Right lobe of liver (tissue), 6 donors: ENCODE measurements at regions not wholly inside any gene's neighbourhood (a gene's known extent, or its start where the extent isn't known, plus 50 kb on each side); places are given as distances from the start of the nearest gene placed in this dataset.
"Not testable (repeated sequence)": the region's sequence is repeated elsewhere in the genome, so short reads cannot be mapped to it uniquely, and the experiment has no call there.

Experiments
- ATAC-seq, 4 donors: fragments of 200-7000 bp; cut with Tn5 transposase; one replicate each; pipeline ENCODE4 v1.9.1; 2020; ENCODE audit warnings: mild to moderate bottlenecking in 4 of 4, moderate library complexity in 4 of 4
- DNase-seq, 3 donors: peaks; one replicate each; pipeline ENCODE4 v3.0.0-alpha.2; 2020
- H3K27ac ChIP-seq, 3 donors: fragments of 200-600 bp; one replicate each; pipeline ENCODE4 v1.8.0; 2022
- H3K27me3 ChIP-seq, 2 donors: fragments of 200-600 bp; one replicate each; pipeline ENCODE4 v1.8.0; 2022
- H3K36me3 ChIP-seq, 4 donors: fragments of 200-600 bp; sonication (generic) in 1 of 4; one replicate each; pipeline versions ENCODE4 v1.5.1 to v1.8.0; 2017 to 2022; ENCODE audit warnings: control low read depth in 1 of 4
- H3K4me1 ChIP-seq, 4 donors: fragments of 200-600 bp; sonication (generic) in 1 of 4; one replicate each; pipeline versions ENCODE4 v1.5.1 to v1.8.0; 2017 to 2022; ENCODE audit warnings: control low read depth in 1 of 4
- H3K4me3 ChIP-seq, 3 donors: fragments of 200-600 bp; one replicate each; pipeline ENCODE4 v1.8.0; 2022
- H3K9me3 ChIP-seq, 4 donors: fragments of 200-600 bp; sonication (generic) in 1 of 4; one replicate each; pipeline versions ENCODE4 v1.5.1 to v1.8.0; 2017 to 2022; ENCODE audit warnings: control low read depth in 1 of 4
- POLR2A ChIP-seq: fragments of 450-650 bp; IDR thresholded peaks from one replicate; pipeline ENCODE4 v1.6.1; 2017; ENCODE audit warnings: antibody characterized with exemption, mild to moderate bottlenecking
- WGBS: methylation state at CpG from one replicate; pipeline ENCODE4 v1.1.6; 2018; ENCODE audit warnings: low coverage, low lambda C conversion rate; ENCODE audit not compliant: insufficient coverage; ENCODE audit errors: missing lambda C conversion rate; 5-methylcytosine and 5-hydroxymethylcytosine counted together
- intact Hi-C, 2 donors: fragments of 100-400 bp; cut with DNase I; formaldehyde crosslinking; loops; one replicate each; pipeline versions ENCODE4 v1.11.2 to v1.14.1; 2022
- TF ChIP-seq, protein P1 (sequence below), 4 donors: fragments of 200-600 bp in 3 of 4; fragments of 450-650 bp in 1 of 4; IDR thresholded peaks; one replicate each; pipeline versions ENCODE4 v1.5.1 to v1.8.0; 2016 to 2022; ENCODE audit warnings: antibody characterized with exemption in 4 of 4, mild to moderate bottlenecking in 2 of 4
- donor health status: DM: no; HTN: yes; CAD: no.
- donor health status: DM: no; HTN: no; CAD: no.
- donor health status: DM: no; HTN: no; CAD: no.
- donor health status: DM: no; HTN: yes; CAD: no.
- donor health status: DM: no; HTN: yes; CAD: no.

DNA sequence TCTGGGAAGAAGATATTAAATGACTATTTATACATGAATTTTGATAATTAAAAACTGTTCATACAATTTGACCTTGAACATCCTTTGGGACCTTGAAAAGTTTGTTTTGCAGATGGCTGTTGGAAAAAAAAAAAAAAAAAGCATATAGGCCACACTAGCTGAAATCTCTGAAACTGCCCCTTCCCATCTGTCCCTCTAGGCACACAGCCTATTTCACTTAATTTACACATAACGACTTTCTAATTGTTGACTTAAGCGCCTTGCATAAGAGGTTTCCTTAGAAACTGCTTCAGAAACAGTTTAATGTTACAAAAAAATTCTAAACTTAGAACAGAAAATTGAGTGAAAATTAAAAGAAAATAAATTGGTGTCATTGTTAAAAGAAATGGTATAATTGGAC lies 131.0 kb downstream of the COX18 start:
- Histone ChIP-seq H3K36me3 (no peaks in the 10 kb centered on the region), H3K27ac (no peak overlapping the region), H3K4me3 (no peak overlapping the region), H3K27me3 (no peaks in the 10 kb centered on the region), H3K9me3 (no peaks in the 10 kb centered on the region), H3K4me1 (no peaks in the 10 kb centered on the region)
- DNase-seq (no peak), ATAC-seq (no peak)
- 76% methylated on average over 2 of the region's 2 CpGs for WGBS
- intact Hi-C loops: no loop called here
- TF ChIP-seq, protein P1, sequence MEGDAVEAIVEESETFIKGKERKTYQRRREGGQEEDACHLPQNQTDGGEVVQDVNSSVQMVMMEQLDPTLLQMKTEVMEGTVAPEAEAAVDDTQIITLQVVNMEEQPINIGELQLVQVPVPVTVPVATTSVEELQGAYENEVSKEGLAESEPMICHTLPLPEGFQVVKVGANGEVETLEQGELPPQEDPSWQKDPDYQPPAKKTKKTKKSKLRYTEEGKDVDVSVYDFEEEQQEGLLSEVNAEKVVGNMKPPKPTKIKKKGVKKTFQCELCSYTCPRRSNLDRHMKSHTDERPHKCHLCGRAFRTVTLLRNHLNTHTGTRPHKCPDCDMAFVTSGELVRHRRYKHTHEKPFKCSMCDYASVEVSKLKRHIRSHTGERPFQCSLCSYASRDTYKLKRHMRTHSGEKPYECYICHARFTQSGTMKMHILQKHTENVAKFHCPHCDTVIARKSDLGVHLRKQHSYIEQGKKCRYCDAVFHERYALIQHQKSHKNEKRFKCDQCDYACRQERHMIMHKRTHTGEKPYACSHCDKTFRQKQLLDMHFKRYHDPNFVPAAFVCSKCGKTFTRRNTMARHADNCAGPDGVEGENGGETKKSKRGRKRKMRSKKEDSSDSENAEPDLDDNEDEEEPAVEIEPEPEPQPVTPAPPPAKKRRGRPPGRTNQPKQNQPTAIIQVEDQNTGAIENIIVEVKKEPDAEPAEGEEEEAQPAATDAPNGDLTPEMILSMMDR (IDR thresholded peaks at IDR 0.05): no peak
- TF ChIP-seq POLR2A: no peak

DNA sequence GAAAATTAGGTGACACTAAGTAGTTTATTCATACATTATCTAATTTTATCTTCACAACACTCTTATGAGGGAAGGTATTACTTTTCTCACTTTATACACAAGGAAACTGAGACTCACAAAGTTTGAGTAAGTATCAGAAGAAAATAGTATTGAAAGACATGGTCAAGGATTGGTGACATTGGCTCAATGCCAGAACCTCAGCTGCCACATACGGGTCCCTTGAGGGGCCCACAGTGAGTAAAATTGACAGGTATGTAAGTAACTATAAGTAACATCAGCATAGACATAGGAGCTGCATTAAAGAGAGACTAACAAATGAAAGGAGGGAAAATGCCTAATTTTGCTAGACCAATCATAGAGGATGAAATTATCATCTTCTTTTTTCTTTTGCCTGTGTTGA lies 134.1 kb downstream of the COX18 start:
- H3K4me3 ChIP-seq: no peak overlapping the region
- intact Hi-C loops: no loop called here
- no peaks in the 10 kb centered on the region for H3K4me1 ChIP-seq
- H3K27ac ChIP-seq: no peak overlapping the region
- H3K9me3 ChIP-seq: no peaks in the 10 kb centered on the region
- no peaks in the 10 kb centered on the region for H3K27me3 ChIP-seq
- no peak for DNase-seq
- 24% methylated on average over 1 of the region's 1 CpG for WGBS
- TF ChIP-seq POLR2A: no peak
- TF ChIP-seq, protein P1 (IDR thresholded peaks at IDR 0.05): no peak
- ATAC-seq: no peak
- no peaks in the 10 kb centered on the region for H3K36me3 ChIP-seq

DNA sequence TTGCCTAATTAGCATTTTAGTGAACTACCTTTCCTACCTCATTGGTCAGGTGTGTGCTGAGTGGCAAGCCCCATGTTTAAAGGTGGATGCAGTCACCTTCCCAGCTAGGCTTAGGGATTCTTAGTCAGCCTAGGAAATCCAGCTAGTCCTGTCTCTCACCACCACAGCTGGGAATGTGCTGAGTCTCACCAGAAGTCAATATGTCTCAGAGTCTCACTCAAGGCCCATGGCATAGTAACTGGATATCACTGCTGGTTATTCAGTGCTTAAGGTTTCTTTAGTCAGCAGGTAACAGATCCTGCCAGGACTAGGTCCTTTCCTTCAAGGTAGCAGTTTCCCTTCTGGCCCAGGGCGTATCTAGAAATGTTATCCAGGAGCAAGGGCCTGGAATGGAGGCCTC lies 136.5 kb downstream of the COX18 start:
- TF ChIP-seq, protein P1 (IDR thresholded peaks at IDR 0.05): no peak
- no peak for TF ChIP-seq POLR2A
- no peak overlapping the region for H3K27ac ChIP-seq
- no peaks in the 10 kb centered on the region for H3K36me3 ChIP-seq
- H3K4me1 ChIP-seq: no peaks in the 10 kb centered on the region
- intact Hi-C loops: no loop called here
- DNase-seq (no peak), ATAC-seq (no peak)
- no peak overlapping the region for H3K4me3 ChIP-seq
- 100% methylated on average over 1 of the region's 1 CpG for WGBS
- no peaks in the 10 kb centered on the region for H3K27me3 ChIP-seq
- no peaks in the 10 kb centered on the region for H3K9me3 ChIP-seq

DNA sequence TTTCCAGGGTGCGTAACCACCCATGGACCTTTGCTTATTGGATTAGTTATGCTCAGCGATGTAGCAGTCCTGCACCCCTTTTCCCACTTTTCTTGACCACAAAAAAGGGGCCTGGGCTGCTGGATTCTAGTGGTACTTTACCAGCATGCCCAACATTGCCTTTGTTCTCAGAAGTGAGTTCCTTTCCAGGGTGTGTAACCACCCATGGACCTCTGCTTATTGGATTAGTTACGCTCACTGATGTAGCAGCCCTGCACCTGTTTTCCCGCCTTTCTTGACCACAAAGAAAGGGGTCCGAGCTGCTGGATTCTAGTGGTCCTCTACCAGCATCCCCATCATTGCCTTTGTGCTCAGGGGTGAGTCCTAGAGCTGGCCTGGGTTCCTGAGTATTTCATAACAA lies 138.2 kb downstream of the COX18 start:
- intact Hi-C loops: no loop called here
- H3K27ac ChIP-seq: no peak overlapping the region
- TF ChIP-seq POLR2A: no peak
- TF ChIP-seq, protein P1 (IDR thresholded peaks at IDR 0.05): no peak
- no peaks in the 10 kb centered on the region for H3K9me3 ChIP-seq
- H3K36me3 ChIP-seq: no peaks in the 10 kb centered on the region
- DNase-seq (no peak), ATAC-seq (no peak)
- 71% methylated on average over 3 of the region's 5 CpGs for WGBS
- no peaks in the 10 kb centered on the region for H3K27me3 ChIP-seq
- H3K4me3 ChIP-seq: no peak overlapping the region
- no peaks in the 10 kb centered on the region for H3K4me1 ChIP-seq

DNA sequence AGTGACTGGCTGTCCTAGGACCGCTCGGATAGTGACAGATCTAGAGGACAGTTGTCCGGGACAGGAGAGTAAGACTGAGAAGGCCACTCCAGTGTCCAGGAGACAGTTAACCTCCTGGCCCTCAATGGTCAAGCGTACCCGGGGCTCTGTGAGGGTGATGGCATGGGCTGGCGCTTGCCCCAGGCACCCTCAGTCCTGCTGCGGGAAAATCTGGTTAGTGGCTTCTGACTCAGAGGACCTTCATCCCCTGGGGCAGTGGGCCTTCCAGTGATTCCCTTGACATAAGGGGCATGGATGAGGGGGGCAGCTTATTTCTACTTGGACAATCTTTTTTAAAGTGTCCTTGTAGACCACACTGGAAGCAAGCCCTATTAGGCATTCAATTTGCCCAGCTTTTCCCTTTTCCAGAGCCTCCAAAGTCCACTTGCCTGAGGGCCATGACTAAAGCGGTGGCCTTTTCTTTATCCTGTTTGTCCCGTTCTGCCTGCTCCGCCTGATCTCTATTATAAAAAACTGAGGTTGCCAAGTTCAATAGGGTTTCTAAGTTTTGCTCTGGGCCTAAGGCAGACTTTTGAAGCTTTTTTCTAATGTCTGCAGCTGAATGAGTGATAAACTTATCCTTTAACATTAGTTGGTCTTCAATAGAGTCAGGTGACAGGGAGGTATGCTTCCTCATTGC lies 139.8 kb downstream of the COX18 start:
- 100% methylated on average over 5 of the region's 10 CpGs for WGBS
- H3K9me3 ChIP-seq, intact Hi-C loops, DNase-seq, H3K27me3 ChIP-seq, H3K27ac ChIP-seq, ATAC-seq, H3K4me1 ChIP-seq, H3K4me3 ChIP-seq, H3K36me3 ChIP-seq: not testable (repeated sequence)
